Testis (tissue), 2 donors: ENCODE measurements at regions not wholly inside any gene's neighbourhood (a gene's known extent, or its start where the extent isn't known, plus 50 kb on each side); places are given as distances from the start of the nearest gene placed in this dataset.

ENCODE experiments used
- CTCF ChIP-seq, 3 experiments: fragments of 450-650 bp in 2 of 3; fragments of 200-600 bp in 1 of 3; sonication (generic) in 1 of 3; IDR thresholded peaks; one replicate each; pipeline ENCODE4 v1.5.1; 2016 to 2019; ENCODE audit warnings: antibody characterized with exemption in 3 of 3, mild to moderate bottlenecking in 2 of 3, moderate library complexity in 1 of 3
- POLR2A ChIP-seq: fragments of 450-650 bp; IDR thresholded peaks from one replicate; pipeline ENCODE4 v1.6.1; 2017; ENCODE audit warnings: antibody characterized with exemption, mild to moderate bottlenecking, moderate library complexity

- no peak for TF ChIP-seq CTCF (IDR thresholded peaks at IDR 0.05)
- TF ChIP-seq POLR2A, result no peak
These were observed 2012.6 kb downstream of the PCDH9 start for GRCh38 chr13:65217471-65217995.
